Motor neuron (in vitro differentiated cells): ENCODE measurements at regions not wholly inside any gene's neighbourhood (a gene's known extent, or its start where the extent isn't known, plus 50 kb on each side); places are given as distances from the start of the nearest gene placed in this dataset.

ENCODE experiments used
- ATAC-seq, 8 experiments: fragments of 200-7000 bp; cut with Tn5 transposase; replicated peaks in 6 of 8; 2 replicates each; pipeline ENCODE4 v1.8.0; 2021; ENCODE audit warnings: mild to moderate bottlenecking in 8 of 8, moderate library complexity in 8 of 8
- H3K27ac ChIP-seq, 2 donors: fragments of 250-450 bp; sonication (Bioruptor Pico); 2 replicates each; pipeline ENCODE4 v1.9.0; 2021; ENCODE audit warnings: antibody characterized with exemption in 2 of 2, mild to moderate bottlenecking in 2 of 2, moderate library complexity in 1 of 2
- H3K4me1 ChIP-seq, 2 donors: fragments of 250-450 bp; sonication (Bioruptor Pico); replicated peaks in 1 of 2; 2 replicates each; pipeline ENCODE4 v1.6.1; 2021; ENCODE audit warnings: antibody characterized with exemption in 2 of 2, mild to moderate bottlenecking in 2 of 2, moderate library complexity in 1 of 2
- H3K4me3 ChIP-seq, 5 donors: fragments of 250-450 bp; sonication (Bioruptor Pico); 2 replicates each; pipeline ENCODE4 v1.9.0; 2021; ENCODE audit warnings: antibody characterized with exemption in 5 of 5, mild to moderate bottlenecking in 5 of 5, moderate library complexity in 4 of 5
- WGBS, 10 experiments: fragments of 450-650 bp; shearing (Covaris generic); methylation state at CpG; one replicate each; pipeline ENCODE4 v1.0.0; 2022; 5-methylcytosine and 5-hydroxymethylcytosine counted together
- in situ Hi-C, 9 experiments: fragments of 400-800 bp; cut with MboI; loops; one replicate each; pipeline ENCODE4 v1.15.0; 2021; ENCODE audit warnings: low sequenced_read_pairs in 9 of 9, low pct_unique_long_range_greater_than_20kb in 2 of 9; ENCODE audit not compliant: unreplicated experiment in 9 of 9

DNA sequence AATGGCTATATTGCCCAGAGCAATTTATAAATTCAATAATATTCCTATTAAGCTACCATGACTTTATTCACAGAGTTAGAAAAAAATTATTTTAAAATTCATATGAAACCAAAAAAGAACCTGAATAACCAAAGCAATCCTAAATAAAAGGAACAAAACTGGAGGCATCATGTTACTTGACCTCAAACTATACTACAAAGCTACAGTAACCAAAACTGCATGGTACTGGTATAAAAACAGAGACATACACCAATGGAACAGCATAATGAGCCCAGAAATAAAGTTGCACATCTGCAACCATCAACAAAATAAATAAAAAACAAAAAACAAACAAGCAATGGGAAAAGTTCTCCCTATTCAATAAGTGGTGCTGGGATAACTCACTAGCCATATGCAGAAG is 203.2 kb downstream of the RGS9 start:
- in situ Hi-C loops: no loop called here

DNA sequence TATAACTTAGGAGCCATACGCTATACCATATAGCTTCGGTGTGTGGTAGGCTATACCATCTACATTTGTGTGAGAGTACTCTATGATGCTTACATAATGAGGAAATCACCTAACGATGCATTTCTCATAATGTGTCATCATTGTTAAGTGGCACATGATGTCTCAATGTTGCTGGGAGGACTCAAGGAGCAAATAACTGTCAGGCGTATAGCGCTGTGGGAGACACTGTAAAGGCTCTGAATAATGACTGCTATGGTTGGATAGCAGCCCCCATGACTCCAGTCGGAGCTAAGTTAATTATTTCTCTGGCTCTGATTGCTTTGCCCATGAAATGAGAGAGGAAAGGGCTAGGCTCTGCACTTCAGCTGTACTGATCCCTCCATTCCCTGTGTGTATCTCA is 197.2 kb downstream of the RGS9 start:
- in situ Hi-C loops: no loop called here
- WGBS, 10 experiments: 34 to 100% (median 90%) methylated on average over 1 to 6 of the region's 6 CpGs; no CpG with 5 or more reads in 1 of the 10 experiments
- no peak for ATAC-seq

More for the DNA sequence above, 203.2 kb downstream of the RGS9 start:
- H3K4me3 ChIP-seq: no peak overlapping the region
- no peaks in the 10 kb centered on the region for H3K4me1 ChIP-seq
- ATAC-seq: no peak
- no peak overlapping the region for H3K27ac ChIP-seq

DNA sequence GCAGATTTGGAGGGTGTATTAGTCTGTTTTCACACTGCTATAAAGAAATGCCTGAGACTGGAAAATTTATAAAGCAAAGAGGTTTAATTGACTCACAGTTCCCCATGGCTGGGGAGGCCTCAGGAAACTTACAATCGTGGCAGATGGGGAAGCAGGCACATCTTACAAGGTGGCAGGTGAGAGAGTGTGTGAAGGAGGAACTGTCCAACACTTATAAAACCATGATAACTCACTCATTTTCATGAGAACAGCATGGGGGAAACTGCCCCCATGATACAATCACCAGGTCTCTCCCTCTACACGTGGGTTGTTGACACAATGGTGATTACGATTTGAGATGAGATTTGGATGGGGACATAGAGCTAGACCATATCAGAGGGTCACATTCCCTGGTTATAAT is 195.6 kb downstream of the RGS9 start:
- in situ Hi-C loops: no loop called here
- 50 to 100% (median 72%) methylated on average over 1 to 3 of the region's 3 CpGs; no CpG with 5 or more reads in 3 of the 10 experiments for WGBS, 10 experiments
- Histone ChIP-seq H3K4me1 (no peaks in the 10 kb centered on the region), H3K4me3 (no peak overlapping the region), H3K27ac (no peak overlapping the region)
- ATAC-seq: no peak

More for the DNA sequence above, 197.2 kb downstream of the RGS9 start:
- no peak overlapping the region for H3K4me3 ChIP-seq
- H3K27ac ChIP-seq: no peak overlapping the region
- H3K4me1 ChIP-seq: no peaks in the 10 kb centered on the region

DNA sequence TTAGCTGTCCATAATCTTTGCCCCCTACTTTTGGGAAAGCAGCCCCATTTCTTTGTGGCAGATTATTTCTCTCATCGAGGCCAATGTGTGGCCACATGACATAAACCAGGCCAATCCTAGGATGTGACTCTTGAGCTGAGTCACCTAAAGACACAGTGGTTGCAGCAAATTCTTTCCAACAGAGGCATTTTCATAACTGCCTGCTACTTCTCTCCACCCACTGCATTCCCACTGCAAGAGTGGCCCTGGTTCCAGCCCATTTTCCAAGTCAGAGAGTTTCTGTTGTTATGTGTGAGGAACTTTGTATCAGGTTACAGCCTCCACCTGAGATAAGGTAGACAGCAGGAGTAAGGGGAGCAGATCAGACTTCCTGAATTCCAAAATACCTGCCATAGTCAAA is 195.2 kb downstream of the RGS9 start:
- WGBS, 10 experiments: 0 to 100% (median 80%) methylated on average over 1 of the region's 1 CpG; no CpG with 5 or more reads in 7 of the 10 experiments
- Histone ChIP-seq H3K4me1 (no peaks in the 10 kb centered on the region), H3K27ac (no peak overlapping the region), H3K4me3 (no peak overlapping the region)
- peak in 2 of 8 experiments; percentile 68 to 78 for ATAC-seq
- in situ Hi-C loops: no loop called here

DNA sequence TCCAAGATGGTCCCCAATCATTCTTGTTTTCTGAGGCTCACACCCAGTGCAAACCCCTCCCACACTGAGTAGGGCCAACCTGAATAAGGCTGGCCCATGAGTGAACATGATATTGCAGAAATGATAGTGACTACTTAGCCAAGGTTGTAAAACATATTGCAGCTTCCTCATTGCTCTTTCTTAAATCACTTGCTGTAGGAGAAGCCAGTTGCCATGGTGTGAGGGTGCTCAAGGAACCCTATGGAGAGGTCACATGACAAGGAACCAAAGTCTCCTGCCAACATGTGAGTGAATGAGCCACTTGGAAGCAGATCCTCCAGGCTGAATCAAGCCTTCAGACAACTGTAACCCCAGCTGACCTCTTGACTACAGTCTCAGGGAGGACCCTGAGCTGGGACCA is 191.4 kb downstream of the RGS9 start:
- Histone ChIP-seq H3K4me1 (no peaks in the 10 kb centered on the region), H3K4me3 (no peak overlapping the region), H3K27ac (no peak overlapping the region)
- in situ Hi-C loops: no loop called here
- ATAC-seq: no peak

DNA sequence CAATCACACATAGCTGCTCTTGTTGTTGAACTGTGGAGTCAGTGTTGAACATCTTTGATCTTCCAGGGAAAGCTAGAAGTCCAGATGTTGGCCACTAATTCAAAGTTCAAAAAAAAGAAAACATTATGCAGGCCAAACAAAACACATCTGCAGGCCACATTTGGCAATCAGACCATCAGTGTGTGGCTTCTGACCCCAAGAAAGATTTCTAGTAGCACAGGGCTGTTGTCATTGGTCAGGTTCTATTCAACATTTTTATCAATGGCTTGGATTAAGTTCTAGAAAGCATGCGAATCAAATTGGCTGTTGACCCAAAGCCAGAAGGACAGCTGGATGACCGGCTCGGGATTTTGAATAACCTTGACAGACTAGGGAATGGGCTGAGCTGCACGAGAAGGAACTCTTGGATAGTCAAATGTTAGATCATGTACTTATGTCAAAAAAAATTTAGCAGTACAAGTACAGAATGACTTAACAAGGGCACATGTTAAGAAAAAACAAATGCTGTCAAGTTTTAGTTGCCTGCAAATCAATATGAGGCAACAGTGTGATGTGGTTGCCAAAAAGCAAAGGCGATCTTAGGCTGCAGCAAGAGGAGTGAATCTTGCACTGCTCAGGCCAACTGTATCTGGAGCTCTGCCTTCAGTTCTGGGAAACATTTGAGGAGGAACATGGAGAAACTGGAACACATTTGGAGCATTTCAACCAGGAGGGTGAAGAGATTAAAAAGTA is 187.6 kb downstream of the RGS9 start:
- Histone ChIP-seq H3K27ac (no peak overlapping the region), H3K4me3 (no peak overlapping the region), H3K4me1 (no peaks in the 10 kb centered on the region)
- WGBS, 10 experiments: 0 to 100% (median 40%) methylated on average over 1 to 5 of the region's 5 CpGs; no CpG with 5 or more reads in 2 of the 10 experiments
- peak in 2 of 8 experiments; percentile 55 to 74 for ATAC-seq
- in situ Hi-C loops: no loop called here

DNA sequence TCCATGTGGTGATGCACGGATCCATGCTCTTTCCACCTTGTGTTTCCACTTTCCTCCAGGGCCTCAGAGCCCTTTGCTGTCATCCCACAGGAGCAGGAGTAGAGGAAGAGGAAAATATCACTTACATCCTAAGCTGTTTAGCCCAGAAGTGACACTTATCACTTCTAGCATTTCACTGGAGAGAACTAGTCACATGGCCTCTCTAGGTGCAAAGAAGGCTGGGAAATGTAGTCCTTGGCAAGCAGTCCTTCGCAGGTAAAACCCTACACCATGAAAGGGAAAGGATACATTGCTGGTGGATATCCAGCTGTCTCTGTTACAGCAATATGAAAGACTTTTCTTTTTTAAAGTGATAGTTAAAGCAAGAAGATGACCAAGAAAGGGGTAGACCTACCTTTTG is 185.9 kb downstream of the RGS9 start:
- in situ Hi-C loops: no loop called here
- Histone ChIP-seq H3K4me3 (no peak overlapping the region), H3K27ac (no peak overlapping the region), H3K4me1 (no peaks in the 10 kb centered on the region)
- 17 to 100% (median 62%) methylated on average over 1 to 2 of the region's 2 CpGs; no CpG with 5 or more reads in 2 of the 10 experiments for WGBS, 10 experiments
- no peak for ATAC-seq

DNA sequence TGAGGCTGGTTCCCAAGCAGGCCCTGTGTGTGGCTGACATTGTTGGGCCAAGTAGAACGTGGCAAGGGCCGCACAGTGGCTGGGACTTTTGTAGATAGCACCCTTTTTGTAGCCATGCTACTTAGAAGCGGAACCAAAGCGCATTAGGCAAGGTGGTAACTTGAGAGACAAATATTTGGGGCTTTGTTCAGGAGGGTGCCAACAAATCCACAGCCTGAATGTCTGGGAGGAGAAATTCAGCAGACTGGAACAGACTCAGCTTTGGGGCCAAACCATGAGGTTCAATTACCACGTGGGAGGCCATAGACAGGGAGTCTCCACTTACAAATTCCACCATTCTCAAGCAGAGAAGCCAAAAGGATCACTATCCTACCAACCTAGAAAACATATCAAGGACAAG is 183.7 kb downstream of the RGS9 start:
- Histone ChIP-seq H3K4me3 (no peak overlapping the region), H3K4me1 (no peaks in the 10 kb centered on the region), H3K27ac (no peak overlapping the region)
- ATAC-seq: no peak
- whole genome bisulfite sequencing, 10 experiments: 17 to 100% (median 81%) methylated on average over 1 to 5 of the region's 5 CpGs; no CpG with 5 or more reads in 4 of the 10 experiments
- in situ Hi-C loops: no loop called here

DNA sequence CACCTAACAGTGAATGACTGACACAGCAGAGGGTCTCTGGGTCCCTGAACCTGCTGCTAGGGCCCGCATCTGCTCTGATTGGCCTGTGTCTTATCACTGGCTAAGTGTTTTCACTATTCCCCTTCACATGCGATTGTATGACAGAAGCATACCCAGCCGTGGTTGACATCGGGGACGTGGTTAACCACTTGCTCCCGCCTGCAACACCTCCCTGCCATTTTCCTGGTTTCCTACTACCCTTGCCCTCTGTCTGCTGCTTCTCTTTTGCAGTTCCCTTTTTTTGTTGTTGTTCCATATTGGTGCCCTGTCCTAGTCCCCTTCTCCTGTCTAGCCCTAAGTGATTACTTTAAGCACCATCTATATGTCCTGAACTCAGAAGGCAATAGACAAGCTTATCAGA is 177.0 kb downstream of the RGS9 start:
- ATAC-seq: no peak
- H3K27ac ChIP-seq: no peak overlapping the region
- in situ Hi-C loops: no loop called here
- H3K4me1 ChIP-seq: no peaks in the 10 kb centered on the region
- 0 to 94% (median 87%) methylated on average over 1 to 6 of the region's 6 CpGs; no CpG with 5 or more reads in 3 of the 10 experiments for WGBS, 10 experiments
- H3K4me3 ChIP-seq: no peak overlapping the region

DNA sequence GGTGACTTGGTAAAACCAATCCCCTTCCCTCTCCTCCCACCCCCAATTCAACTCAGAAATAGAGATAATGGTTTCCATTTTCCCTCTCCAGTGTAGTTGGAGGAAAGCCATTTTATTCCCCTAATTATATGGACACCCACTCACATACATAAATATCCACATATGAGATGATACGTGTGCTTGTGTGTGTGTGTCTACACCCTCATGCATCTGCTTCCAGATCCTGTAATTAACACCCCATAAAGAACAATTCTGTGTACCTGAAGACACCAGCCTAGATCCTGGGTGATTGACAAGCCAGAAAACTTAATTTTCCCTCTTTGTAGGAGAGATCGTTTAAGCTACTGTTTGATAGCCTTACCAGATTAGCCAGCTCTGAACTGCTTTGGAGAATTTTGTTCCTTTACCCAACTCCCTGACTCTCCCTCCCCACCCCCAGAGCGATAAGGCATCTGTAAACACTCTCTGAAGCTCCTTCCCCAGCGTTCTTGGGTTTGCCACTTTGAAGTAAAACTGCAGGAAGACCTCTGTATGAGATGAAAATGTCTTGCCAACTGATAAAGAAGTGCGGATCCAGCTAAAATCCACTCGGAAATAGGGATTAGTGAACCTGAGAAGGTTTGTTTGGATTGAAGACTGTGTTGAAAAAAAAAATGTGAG is 175.7 kb downstream of the RGS9 start:
- Histone ChIP-seq H3K4me1 (no peaks in the 10 kb centered on the region), H3K27ac (no peak overlapping the region), H3K4me3 (no peak overlapping the region)
- in situ Hi-C loops: no loop called here
- no peak for ATAC-seq
- WGBS, 10 experiments: 10 to 79% (median 65%) methylated on average over 2 to 4 of the region's 6 CpGs; no CpG with 5 or more reads in 4 of the 10 experiments

DNA sequence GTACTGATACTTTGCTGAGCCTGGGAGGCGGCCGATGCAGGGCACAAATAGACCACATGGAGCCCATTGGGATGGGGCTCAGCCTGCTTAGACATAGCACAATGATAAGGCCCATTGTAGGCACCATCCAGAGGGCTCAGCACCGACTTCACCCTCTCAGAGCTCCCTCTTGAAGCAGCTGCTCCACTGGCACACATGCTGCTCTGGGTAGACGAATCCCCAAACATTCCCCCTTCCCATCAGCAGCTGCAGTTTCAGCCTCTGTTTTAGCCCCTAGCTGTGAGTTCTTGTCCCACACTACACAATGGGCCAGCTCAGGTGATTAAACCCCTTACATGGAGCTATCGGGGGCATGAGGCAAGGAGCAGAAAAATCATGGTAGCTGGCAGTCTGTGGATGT is 174.1 kb downstream of the RGS9 start:
- in situ Hi-C loops: no loop called here
- ATAC-seq: no peak
- WGBS, 10 experiments: 60 to 100% (median 92%) methylated on average over 1 to 4 of the region's 5 CpGs; no CpG with 5 or more reads in 3 of the 10 experiments

DNA sequence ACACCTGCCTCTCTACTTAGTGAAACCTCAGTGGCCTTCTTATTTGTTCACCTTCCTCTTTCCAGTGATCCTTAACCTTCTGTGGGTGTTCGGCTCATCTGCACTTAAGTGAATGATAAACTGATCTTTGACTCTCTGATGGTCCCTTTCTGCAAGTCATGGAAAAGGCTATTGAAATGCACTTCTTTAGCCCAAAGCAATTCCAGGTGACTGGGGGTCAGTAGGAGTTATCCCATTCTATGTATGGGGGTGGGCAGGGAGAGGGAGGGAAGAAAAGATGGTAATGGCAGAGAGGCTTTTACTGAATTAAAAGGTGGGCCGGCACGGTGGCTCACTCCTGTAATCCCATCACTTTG is 170.8 kb downstream of the RGS9 start:
- WGBS, 10 experiments: 50 to 63% methylated on average over 1 to 2 of the region's 3 CpGs; no CpG with 5 or more reads in 8 of the 10 experiments

More for the DNA sequence above, 174.1 kb downstream of the RGS9 start:
- H3K4me1 ChIP-seq: no peaks in the 10 kb centered on the region
- H3K27ac ChIP-seq: no peak overlapping the region
- H3K4me3 ChIP-seq: no peak overlapping the region

DNA sequence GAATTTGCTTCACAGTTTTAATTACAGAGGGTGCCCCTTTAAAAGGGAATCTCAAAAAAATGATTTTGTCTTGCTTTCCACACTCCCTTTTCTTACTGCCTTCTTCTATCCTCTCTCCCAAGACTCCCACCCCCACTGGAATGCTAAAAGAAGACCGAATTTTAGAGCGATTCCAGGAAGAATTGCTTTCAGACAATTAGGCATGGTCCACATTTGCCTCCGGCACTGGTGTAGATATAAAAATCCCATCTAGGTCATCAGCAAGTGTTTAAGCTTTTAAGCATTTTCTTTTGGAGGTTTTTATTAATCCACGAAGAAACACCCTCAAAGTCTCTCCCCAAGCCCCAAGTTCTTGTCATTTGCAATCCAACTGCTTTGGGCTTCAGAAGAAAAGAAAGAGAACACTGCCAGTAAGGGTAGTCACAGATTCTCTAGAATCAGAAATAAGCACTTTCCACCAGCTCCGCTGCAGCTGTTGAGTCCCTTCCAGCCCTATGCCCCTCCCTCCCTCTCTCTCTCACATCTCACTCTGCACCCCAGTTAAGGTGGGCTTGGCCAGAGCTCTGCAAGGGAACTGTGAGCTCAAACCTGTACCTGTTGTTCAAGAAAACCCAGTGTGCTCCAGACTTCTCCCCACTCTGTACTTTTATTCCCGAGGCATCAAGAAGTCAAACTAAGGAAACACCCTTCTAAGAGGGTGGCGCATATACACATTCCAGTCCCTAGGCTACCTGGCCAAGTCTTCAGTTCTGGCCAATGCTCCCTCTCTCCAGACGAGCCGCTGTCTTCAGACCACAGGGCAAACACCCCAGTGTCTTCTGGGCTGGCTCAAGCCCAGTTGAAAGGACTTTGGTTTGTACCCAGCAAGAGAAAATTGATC is 170.2 kb downstream of the RGS9 start:
- ATAC-seq: peak in 2 of 8 experiments; percentile 23 to 96
- in situ Hi-C loops: no loop called here

More for the DNA sequence above, 170.8 kb downstream of the RGS9 start:
- ATAC-seq: no peak
- in situ Hi-C loops: no loop called here
- Histone ChIP-seq H3K4me3 (no peak overlapping the region), H3K27ac (no peak overlapping the region), H3K4me1 (no peaks in the 10 kb centered on the region)

More for the DNA sequence above, 170.2 kb downstream of the RGS9 start:
- H3K4me1 ChIP-seq: no peaks in the 10 kb centered on the region
- H3K27ac ChIP-seq: no peak overlapping the region
- H3K4me3 ChIP-seq: no peak overlapping the region
- WGBS, 10 experiments: 0 to 100% (median 9%) methylated on average over 1 to 7 of the region's 9 CpGs; no CpG with 5 or more reads in 1 of the 10 experiments
